ENCODE measurements at regions not wholly inside any gene's neighbourhood (a gene's known extent, or its start where the extent isn't known, plus 50 kb on each side); places are given as distances from the start of the nearest gene placed in this dataset.
"Not testable (repeated sequence)": the region's sequence is repeated elsewhere in the genome, so short reads cannot be mapped to it uniquely, and the experiment has no call there.

DNA sequence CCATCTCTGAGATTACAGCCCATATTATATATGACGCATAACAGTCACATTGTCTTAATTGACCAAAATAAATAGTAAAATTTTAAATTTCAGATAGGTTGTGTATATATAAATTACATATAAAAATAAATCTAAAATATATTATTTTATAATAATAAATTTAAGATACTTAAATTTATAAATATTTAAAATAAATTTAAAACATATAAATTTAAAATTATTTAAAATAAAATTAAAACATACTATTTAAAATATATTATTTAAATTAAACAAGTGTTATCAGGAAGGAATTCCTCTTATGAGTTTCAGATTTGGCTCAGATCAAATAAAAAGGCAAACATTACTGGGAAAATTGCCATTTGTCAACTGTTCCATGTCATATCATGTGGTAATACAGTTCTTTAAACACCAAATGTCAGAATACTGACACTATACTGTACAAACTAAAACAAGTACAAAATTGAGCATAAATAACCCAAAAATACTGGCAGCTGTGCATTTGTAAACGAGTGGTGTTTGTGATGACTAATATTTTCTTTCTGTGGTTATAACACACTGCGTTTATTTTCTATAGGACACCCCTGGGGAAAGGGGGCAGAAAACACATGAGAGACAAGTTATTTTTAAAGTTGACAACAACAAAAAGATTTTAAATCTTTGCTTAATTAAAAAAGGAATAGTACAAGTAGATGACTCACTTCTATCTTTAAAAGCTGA is 71.3 kb upstream of the DGKB start:
- H3K9me3 ChIP-seq, result no peaks in the 10 kb centered on the region
- H3K27ac ChIP-seq, result no peak overlapping the region
- H3K36me3 ChIP-seq (ENCODE audit: low read depth, missing control alignments), result no peaks in the 10 kb centered on the region
- DNase-seq, result no peak
- intact Hi-C loops (cut with DNase I; ENCODE audit: low total_unique reads), result no loop called here
- WGBS, 2 donors, result 86% methylated on average over 3 of the region's 3 CpGs
- no peaks in the 10 kb centered on the region for H3K4me1 ChIP-seq
- H3K4me3 ChIP-seq, result no peak overlapping the region
- TF ChIP-seq POLR2A (IDR thresholded peaks at IDR 0.05), result no peak
- no peaks in the 10 kb centered on the region for H3K27me3 ChIP-seq

GRCh38 chr7:14971678-14972077 is 69.1 kb upstream of the DGKB start:
- H3K9me3 ChIP-seq; H3K27ac ChIP-seq; DNase-seq; H3K36me3 ChIP-seq (ENCODE audit: low read depth, missing control alignments); intact Hi-C loops (cut with DNase I; ENCODE audit: low total_unique reads); H3K27me3 ChIP-seq; H3K4me1 ChIP-seq; H3K4me3 ChIP-seq: not testable (repeated sequence)
- WGBS, 2 donors, result 63 to 69% methylated on average over 4 of the region's 4 CpGs

DNA sequence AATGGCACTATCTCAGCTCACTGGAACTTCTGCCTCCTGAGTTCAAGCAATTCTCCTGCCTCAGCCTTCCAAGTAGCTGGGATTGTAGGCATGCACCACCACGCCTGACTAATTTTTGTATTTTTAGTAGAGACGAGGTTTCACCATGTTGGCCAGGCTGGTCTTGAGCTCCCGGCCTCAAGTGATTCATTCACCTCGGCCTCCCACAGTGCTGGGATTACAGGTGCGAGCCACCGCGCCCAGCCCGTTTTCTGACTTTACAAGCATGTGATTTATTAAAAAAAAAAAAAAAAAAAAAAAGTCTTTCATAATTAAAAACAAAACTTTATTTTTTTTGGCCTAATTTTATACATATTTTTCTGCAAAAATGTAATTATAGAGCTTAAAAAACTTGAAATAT is 64.8 kb upstream of the DGKB start:
- H3K9me3 ChIP-seq; H3K36me3 ChIP-seq (ENCODE audit: low read depth, missing control alignments); H3K27ac ChIP-seq; H3K4me1 ChIP-seq; H3K4me3 ChIP-seq; H3K27me3 ChIP-seq; intact Hi-C loops (cut with DNase I; ENCODE audit: low total_unique reads); DNase-seq: not testable (repeated sequence)
- WGBS, 2 donors, result 85 to 92% methylated on average over 8 of the region's 8 CpGs

GRCh38 chr7:14962778-14963177 is 60.2 kb upstream of the DGKB start:
- TF ChIP-seq POLR2A (IDR thresholded peaks at IDR 0.05), result no peak
- TF ChIP-seq, protein P1, sequence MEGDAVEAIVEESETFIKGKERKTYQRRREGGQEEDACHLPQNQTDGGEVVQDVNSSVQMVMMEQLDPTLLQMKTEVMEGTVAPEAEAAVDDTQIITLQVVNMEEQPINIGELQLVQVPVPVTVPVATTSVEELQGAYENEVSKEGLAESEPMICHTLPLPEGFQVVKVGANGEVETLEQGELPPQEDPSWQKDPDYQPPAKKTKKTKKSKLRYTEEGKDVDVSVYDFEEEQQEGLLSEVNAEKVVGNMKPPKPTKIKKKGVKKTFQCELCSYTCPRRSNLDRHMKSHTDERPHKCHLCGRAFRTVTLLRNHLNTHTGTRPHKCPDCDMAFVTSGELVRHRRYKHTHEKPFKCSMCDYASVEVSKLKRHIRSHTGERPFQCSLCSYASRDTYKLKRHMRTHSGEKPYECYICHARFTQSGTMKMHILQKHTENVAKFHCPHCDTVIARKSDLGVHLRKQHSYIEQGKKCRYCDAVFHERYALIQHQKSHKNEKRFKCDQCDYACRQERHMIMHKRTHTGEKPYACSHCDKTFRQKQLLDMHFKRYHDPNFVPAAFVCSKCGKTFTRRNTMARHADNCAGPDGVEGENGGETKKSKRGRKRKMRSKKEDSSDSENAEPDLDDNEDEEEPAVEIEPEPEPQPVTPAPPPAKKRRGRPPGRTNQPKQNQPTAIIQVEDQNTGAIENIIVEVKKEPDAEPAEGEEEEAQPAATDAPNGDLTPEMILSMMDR (IDR thresholded peaks at IDR 0.05), result no peak
- Histone ChIP-seq H3K36me3 (ENCODE audit: low read depth, missing control alignments) (no peaks in the 10 kb centered on the region), H3K27ac (no peak overlapping the region), H3K4me1 (no peaks in the 10 kb centered on the region), H3K9me3 (no peaks in the 10 kb centered on the region), H3K4me3 (no peak overlapping the region), H3K27me3 (no peaks in the 10 kb centered on the region)
- WGBS, 2 donors, result 63 to 72% methylated on average over 2 of the region's 2 CpGs
- no peak for DNase-seq
- intact Hi-C loops (cut with DNase I; ENCODE audit: low total_unique reads), result no loop called here

DNA sequence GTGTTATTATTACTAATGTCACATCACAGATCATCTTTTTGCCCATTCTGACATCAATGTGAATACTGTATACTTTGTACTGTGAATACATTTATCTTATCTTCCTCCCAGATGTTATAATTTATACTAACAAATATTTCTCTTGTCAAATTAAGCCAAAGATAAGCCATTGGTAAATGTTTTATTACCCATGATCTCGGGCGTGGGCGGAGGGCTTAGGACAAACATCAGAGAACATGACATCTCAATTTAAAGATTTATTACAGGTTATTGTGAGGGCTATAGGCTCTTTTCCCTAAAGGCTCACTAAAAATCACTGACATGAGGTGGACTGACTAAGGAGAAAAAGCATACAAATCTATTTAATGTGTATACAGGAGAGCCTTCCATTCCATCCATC is 58.2 kb upstream of the DGKB start:
- H3K4me3 ChIP-seq, result no peak overlapping the region
- H3K27me3 ChIP-seq, result no peaks in the 10 kb centered on the region
- DNase-seq, result no peak
- H3K36me3 ChIP-seq (ENCODE audit: low read depth, missing control alignments), result no peaks in the 10 kb centered on the region
- intact Hi-C loops (cut with DNase I; ENCODE audit: low total_unique reads), result no loop called here
- H3K9me3 ChIP-seq, result no peaks in the 10 kb centered on the region
- TF ChIP-seq POLR2A (IDR thresholded peaks at IDR 0.05), result no peak
- TF ChIP-seq, protein P1 (IDR thresholded peaks at IDR 0.05), result no peak
- no peaks in the 10 kb centered on the region for H3K4me1 ChIP-seq
- H3K27ac ChIP-seq, result no peak overlapping the region
- WGBS, 2 donors, result 73 to 76% methylated on average over 3 of the region's 3 CpGs

DNA sequence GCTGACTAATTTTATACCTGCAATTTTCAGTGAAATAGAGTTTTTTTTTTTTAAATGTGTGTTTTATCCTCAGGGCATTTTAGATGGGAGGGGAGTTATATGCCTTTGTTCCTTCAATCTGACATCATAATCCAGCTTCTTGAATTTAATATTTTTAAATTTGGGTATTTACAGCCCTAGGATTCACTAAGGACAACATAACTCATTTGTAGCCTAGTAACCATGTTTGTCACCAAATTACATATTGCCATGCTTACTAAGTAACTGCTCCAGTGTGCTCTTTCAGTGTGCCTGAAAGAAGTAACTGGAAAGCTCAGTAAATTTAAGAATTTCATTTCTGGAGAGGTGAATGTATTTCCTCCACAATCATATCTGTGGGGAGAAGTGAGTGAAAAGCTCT is 56.8 kb upstream of the DGKB start:
- DNase-seq, result no peak
- Histone ChIP-seq H3K9me3 (no peaks in the 10 kb centered on the region), H3K27ac (no peak overlapping the region), H3K36me3 (ENCODE audit: low read depth, missing control alignments) (no peaks in the 10 kb centered on the region), H3K4me3 (no peak overlapping the region), H3K4me1 (no peaks in the 10 kb centered on the region), H3K27me3 (no peaks in the 10 kb centered on the region)
- intact Hi-C loops (cut with DNase I; ENCODE audit: low total_unique reads), result no loop called here
- TF ChIP-seq POLR2A (IDR thresholded peaks at IDR 0.05), result no peak
- TF ChIP-seq, protein P1 (IDR thresholded peaks at IDR 0.05), result no peak
